KMS-11 (cell line): ENCODE measurements at regions not wholly inside any gene's neighbourhood (a gene's known extent, or its start where the extent isn't known, plus 50 kb on each side); places are given as distances from the start of the nearest gene placed in this dataset.

Experiments used
- H2AFZ ChIP-seq: fragments of 200-600 bp; sonication (generic); 2 replicates; pipeline ENCODE4 v1.6.1; 2016; ENCODE audit warnings: antibody characterized with exemption, mixed run types, low read depth
- H3K27ac ChIP-seq: fragments of 200-600 bp; sonication (generic); 2 replicates; pipeline ENCODE4 v1.6.1; 2016; ENCODE audit warnings: mild to moderate bottlenecking, mixed run types
- H3K27me3 ChIP-seq: fragments of 200-600 bp; sonication (generic); 2 replicates; pipeline ENCODE4 v1.6.1; 2017; ENCODE audit warnings: mild to moderate bottlenecking, low read depth, mixed run types, moderate library complexity; ENCODE audit not compliant: insufficient read depth
- H3K36me3 ChIP-seq: fragments of 200-600 bp; sonication (generic); 2 replicates; pipeline ENCODE4 v1.6.1; 2017; ENCODE audit warnings: mild to moderate bottlenecking, mixed run types; ENCODE audit not compliant: insufficient read depth
- H3K4me1 ChIP-seq: fragments of 200-600 bp; sonication (generic); 2 replicates; pipeline ENCODE4 v1.6.1; 2016; ENCODE audit warnings: mild to moderate bottlenecking, low read depth, mixed run types; ENCODE audit not compliant: poor library complexity, severe bottlenecking
- H3K4me2 ChIP-seq: fragments of 200-600 bp; sonication (generic); 2 replicates; pipeline ENCODE4 v1.7.0; 2016; ENCODE audit warnings: mild to moderate bottlenecking, mixed run types
- H3K4me3 ChIP-seq: fragments of 200-600 bp; sonication (generic); IDR thresholded peaks from 2 replicates; pipeline ENCODE4 v1.6.1; 2017; ENCODE audit warnings: low read depth, low read length, mixed read lengths; ENCODE audit not compliant: insufficient read depth
- H3K79me2 ChIP-seq: fragments of 200-600 bp; sonication (generic); 2 replicates; pipeline ENCODE4 v1.6.1; 2016; ENCODE audit warnings: low read depth, mixed run types; ENCODE audit not compliant: insufficient read depth
- H3K9ac ChIP-seq: fragments of 200-600 bp; sonication (generic); 2 replicates; pipeline ENCODE4 v1.6.1; 2016; ENCODE audit warnings: mild to moderate bottlenecking, mixed run types
- H4K20me1 ChIP-seq: fragments of 200-600 bp; sonication (generic); 2 replicates; pipeline ENCODE4 v1.6.1; 2016; ENCODE audit warnings: mild to moderate bottlenecking, mixed run types; ENCODE audit not compliant: insufficient read depth
- TF ChIP-seq, protein P1 (sequence below): fragments of 200-600 bp; sonication (generic); conservative IDR thresholded peaks from 2 replicates; pipeline ENCODE4 v1.6.1; 2017; ENCODE audit warnings: low read depth, mild to moderate bottlenecking, antibody characterized with exemption, low read length, moderate library complexity, mixed read lengths

GRCh38 chr5:125517973-125518550 is 771.6 kb upstream of the ZNF608 start:
- Histone ChIP-seq H3K4me1 (no peaks in the 10 kb centered on the region), H4K20me1 (no peaks in the 10 kb centered on the region), H3K27me3 (no peaks in the 10 kb centered on the region), H3K4me3 (no peak overlapping the region), H3K27ac (no peak overlapping the region), H3K9ac (no peak overlapping the region), H2AFZ (no peak overlapping the region), H3K79me2 (no peaks in the 10 kb centered on the region), H3K4me2 (no peak overlapping the region), H3K36me3 (no peaks in the 10 kb centered on the region; the same call in 1 of the 2 replicates)
- TF ChIP-seq, protein P1, sequence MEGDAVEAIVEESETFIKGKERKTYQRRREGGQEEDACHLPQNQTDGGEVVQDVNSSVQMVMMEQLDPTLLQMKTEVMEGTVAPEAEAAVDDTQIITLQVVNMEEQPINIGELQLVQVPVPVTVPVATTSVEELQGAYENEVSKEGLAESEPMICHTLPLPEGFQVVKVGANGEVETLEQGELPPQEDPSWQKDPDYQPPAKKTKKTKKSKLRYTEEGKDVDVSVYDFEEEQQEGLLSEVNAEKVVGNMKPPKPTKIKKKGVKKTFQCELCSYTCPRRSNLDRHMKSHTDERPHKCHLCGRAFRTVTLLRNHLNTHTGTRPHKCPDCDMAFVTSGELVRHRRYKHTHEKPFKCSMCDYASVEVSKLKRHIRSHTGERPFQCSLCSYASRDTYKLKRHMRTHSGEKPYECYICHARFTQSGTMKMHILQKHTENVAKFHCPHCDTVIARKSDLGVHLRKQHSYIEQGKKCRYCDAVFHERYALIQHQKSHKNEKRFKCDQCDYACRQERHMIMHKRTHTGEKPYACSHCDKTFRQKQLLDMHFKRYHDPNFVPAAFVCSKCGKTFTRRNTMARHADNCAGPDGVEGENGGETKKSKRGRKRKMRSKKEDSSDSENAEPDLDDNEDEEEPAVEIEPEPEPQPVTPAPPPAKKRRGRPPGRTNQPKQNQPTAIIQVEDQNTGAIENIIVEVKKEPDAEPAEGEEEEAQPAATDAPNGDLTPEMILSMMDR, result no peak

DNA sequence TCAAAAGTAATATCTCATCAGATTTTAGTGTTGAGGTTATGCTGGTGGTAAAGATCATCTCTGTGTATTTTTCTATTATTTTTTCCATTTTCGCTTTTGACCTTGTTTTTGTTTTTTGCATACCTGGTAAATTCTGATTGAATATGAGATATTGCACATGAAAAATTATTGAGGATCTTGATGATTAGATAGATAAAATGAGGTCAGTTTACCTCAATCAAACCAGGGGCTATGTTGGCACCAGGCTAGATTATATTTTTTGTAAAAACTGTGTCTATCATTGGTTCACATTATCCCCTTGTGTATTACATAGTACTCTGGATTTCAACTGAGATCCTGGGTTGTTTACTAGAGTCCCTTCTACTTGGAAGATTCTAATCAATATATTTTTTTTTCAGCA is 774.9 kb upstream of the ZNF608 start:
- Histone ChIP-seq H3K36me3 (no peaks in the 10 kb centered on the region; the same call in 1 of the 2 replicates), H3K27ac (no peak overlapping the region), H3K79me2 (no peaks in the 10 kb centered on the region), H2AFZ (no peak overlapping the region), H3K4me1 (no peaks in the 10 kb centered on the region), H3K27me3 (no peaks in the 10 kb centered on the region), H4K20me1 (no peaks in the 10 kb centered on the region), H3K4me2 (no peak overlapping the region), H3K9ac (no peak overlapping the region), H3K4me3 (no peak overlapping the region)
- TF ChIP-seq, protein P1, result no peak

DNA sequence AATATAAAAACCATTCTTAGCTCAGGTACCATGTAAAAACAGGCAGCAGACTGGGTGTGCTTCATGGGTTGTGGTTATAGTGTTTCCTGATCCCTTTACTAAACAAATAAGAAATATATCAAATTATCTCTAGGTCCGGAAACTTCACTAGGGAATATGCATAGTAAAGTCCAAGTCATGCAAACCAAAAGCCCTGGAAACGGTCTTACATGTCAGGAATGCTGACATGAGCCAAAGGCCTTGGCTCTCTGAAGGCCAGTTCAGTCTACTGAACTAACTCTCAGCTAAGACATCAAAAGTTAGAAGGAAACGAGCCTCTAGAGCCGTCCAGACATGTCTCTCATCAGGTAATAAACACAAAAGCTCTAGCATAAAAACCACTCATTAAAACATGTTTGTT is 778.9 kb upstream of the ZNF608 start:
- Histone ChIP-seq H3K79me2 (no peaks in the 10 kb centered on the region), H3K27me3 (no peaks in the 10 kb centered on the region), H3K4me1 (no peaks in the 10 kb centered on the region), H3K9ac (no peak overlapping the region), H3K4me2 (no peak overlapping the region), H3K36me3 (no peaks in the 10 kb centered on the region), H3K27ac (no peak overlapping the region), H4K20me1 (no peaks in the 10 kb centered on the region), H3K4me3 (no peak overlapping the region), H2AFZ (no peak overlapping the region)
- TF ChIP-seq, protein P1, result no peak

DNA sequence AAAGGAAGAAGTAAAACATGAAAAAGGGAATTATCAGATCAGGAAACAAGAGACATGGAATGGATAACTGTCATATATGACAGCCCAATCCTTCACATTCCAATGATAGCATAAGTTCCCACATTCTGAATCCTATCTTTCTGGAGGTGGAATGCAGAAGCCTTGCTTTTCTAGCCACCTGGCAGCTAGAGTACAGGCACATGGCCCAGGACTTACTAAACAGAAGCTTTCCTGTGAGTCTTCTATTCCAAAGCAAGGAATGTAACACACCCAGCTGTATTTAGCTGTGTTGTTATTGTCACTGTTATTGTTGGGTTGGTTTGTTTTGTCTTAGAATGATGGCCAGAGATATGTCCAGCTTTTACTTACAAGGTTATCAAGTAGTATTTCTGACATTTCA is 780.5 kb upstream of the ZNF608 start:
- TF ChIP-seq, protein P1, result no peak
- no peak overlapping the region for H3K9ac ChIP-seq
- H2AFZ ChIP-seq, result no peak overlapping the region
- no peak overlapping the region for H3K4me3 ChIP-seq
- no peaks in the 10 kb centered on the region for H3K79me2 ChIP-seq
- H3K27ac ChIP-seq, result no peak overlapping the region
- H3K4me1 ChIP-seq, result no peaks in the 10 kb centered on the region
- no peaks in the 10 kb centered on the region for H3K27me3 ChIP-seq
- no peak overlapping the region for H3K4me2 ChIP-seq
- no peaks in the 10 kb centered on the region for H3K36me3 ChIP-seq
- no peaks in the 10 kb centered on the region for H4K20me1 ChIP-seq
